Right lobe of liver (tissue), 4 donors: ENCODE measurements at regions not wholly inside any gene's neighbourhood (a gene's known extent, or its start where the extent isn't known, plus 50 kb on each side); places are given as distances from the start of the nearest gene placed in this dataset.

Experiments used
- POLR2A ChIP-seq: fragments of 450-650 bp; IDR thresholded peaks from one replicate; pipeline ENCODE4 v1.6.1; 2017; ENCODE audit warnings: antibody characterized with exemption, mild to moderate bottlenecking
- TF ChIP-seq, protein P1 (sequence below), 4 donors: fragments of 200-600 bp in 3 of 4; fragments of 450-650 bp in 1 of 4; IDR thresholded peaks; one replicate each; pipeline versions ENCODE4 v1.5.1 to v1.8.0; 2016 to 2022; ENCODE audit warnings: antibody characterized with exemption in 4 of 4, mild to moderate bottlenecking in 2 of 4
- donor health status: DM: no; HTN: no; CAD: no.
- donor health status: DM: no; HTN: no; CAD: no.
- donor health status: DM: no; HTN: yes; CAD: no.

DNA sequence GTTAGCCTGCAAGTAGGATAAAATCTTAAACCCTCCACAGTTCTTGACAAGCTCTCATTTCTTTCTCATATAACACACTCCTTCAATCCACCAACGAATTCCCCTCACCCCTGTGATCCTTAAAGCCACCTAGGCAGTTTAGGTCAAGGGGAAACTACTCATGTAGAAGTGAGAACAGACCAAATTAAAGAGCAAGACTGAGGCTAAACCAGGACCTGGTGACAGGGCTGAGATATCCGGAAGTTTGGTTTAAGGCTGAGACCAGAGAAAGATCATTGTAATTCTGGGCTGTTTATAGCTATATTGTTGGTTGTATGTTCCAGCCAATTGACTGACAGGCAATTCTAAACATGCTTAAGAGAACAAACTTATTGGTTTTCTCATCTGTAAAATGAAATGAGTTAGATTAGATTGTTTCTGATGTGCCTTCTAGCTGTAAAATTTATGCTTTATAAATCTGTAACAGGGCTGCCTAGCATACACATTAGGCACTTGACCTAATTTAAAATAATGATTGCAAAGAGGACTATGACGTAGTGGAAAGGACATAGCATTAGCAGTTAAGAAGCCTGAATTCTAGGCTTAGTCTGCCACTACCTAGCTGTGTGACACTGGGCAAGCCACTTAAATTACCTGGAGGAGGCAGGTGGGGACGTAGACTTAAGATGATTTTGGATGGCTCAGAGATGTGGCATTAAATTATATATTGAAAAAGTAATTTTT lies 53.9 kb upstream of the PTGR2 start:
- TF ChIP-seq, protein P1, sequence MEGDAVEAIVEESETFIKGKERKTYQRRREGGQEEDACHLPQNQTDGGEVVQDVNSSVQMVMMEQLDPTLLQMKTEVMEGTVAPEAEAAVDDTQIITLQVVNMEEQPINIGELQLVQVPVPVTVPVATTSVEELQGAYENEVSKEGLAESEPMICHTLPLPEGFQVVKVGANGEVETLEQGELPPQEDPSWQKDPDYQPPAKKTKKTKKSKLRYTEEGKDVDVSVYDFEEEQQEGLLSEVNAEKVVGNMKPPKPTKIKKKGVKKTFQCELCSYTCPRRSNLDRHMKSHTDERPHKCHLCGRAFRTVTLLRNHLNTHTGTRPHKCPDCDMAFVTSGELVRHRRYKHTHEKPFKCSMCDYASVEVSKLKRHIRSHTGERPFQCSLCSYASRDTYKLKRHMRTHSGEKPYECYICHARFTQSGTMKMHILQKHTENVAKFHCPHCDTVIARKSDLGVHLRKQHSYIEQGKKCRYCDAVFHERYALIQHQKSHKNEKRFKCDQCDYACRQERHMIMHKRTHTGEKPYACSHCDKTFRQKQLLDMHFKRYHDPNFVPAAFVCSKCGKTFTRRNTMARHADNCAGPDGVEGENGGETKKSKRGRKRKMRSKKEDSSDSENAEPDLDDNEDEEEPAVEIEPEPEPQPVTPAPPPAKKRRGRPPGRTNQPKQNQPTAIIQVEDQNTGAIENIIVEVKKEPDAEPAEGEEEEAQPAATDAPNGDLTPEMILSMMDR (IDR thresholded peaks at IDR 0.05) = no peak
- TF ChIP-seq POLR2A = no peak
